GM23338 (cell line): ENCODE measurements at regions not wholly inside any gene's neighbourhood (a gene's known extent, or its start where the extent isn't known, plus 50 kb on each side); places are given as distances from the start of the nearest gene placed in this dataset.

ENCODE experiments used
- ATAC-seq: fragments of 200-7000 bp; cut with Tn5 transposase; 3 replicates; pipeline ENCODE4 v1.9.1; 2020
- DNase-seq: peaks from one replicate; pipeline ENCODE4 v3.0.0-alpha.2; 2015; ENCODE audit warnings: low spot score
- H2AFZ ChIP-seq: fragments of 200-600 bp; sonication (generic); 2 replicates; pipeline ENCODE4 v1.8.0; 2016; ENCODE audit warnings: antibody characterized with exemption, mild to moderate bottlenecking, moderate library complexity
- H3F3A ChIP-seq: fragments of 200-600 bp; sonication (generic); replicated peaks from 2 replicates; pipeline ENCODE4 v1.8.0; 2017; ENCODE audit warnings: antibody characterized with exemption, mixed run types, low read depth
- H3K27ac ChIP-seq: fragments of 200-600 bp; sonication (generic); 2 replicates; pipeline ENCODE4 v1.6.1; 2016; ENCODE audit warnings: low read depth
- H3K27me3 ChIP-seq: fragments of 200-600 bp; sonication (generic); 2 replicates; pipeline ENCODE4 v1.8.0; 2016; ENCODE audit warnings: mild to moderate bottlenecking, mixed run types, moderate library complexity; ENCODE audit not compliant: insufficient read depth
- H3K36me3 ChIP-seq: fragments of 200-600 bp; sonication (generic); 2 replicates; pipeline ENCODE4 v1.8.0; 2016; ENCODE audit warnings: mild to moderate bottlenecking; ENCODE audit not compliant: insufficient read depth
- H3K4me1 ChIP-seq: fragments of 200-600 bp; sonication (generic); 2 replicates; pipeline ENCODE4 v1.8.0; 2016; ENCODE audit warnings: mild to moderate bottlenecking, moderate library complexity; ENCODE audit not compliant: insufficient read depth
- H3K4me2 ChIP-seq: fragments of 200-600 bp; sonication (generic); 2 replicates; pipeline ENCODE4 v1.7.1; 2017; ENCODE audit warnings: mixed run types
- H3K4me3 ChIP-seq: fragments of 200-600 bp; sonication (generic); 2 replicates; pipeline ENCODE4 v1.6.1; 2016; ENCODE audit warnings: mixed run types
- H3K79me2 ChIP-seq: fragments of 200-600 bp; sonication (generic); replicated peaks from 2 replicates; pipeline ENCODE4 v1.8.0; 2017; ENCODE audit warnings: mild to moderate bottlenecking; ENCODE audit not compliant: insufficient read depth
- H3K9me2 ChIP-seq: fragments of 200-600 bp; sonication (generic); 2 replicates; pipeline ENCODE4 v1.8.0; 2017; ENCODE audit not compliant: insufficient read depth
- H4K20me1 ChIP-seq: fragments of 200-600 bp; sonication (generic); replicated peaks from 2 replicates; pipeline ENCODE4 v1.8.0; 2017; ENCODE audit warnings: mild to moderate bottlenecking; ENCODE audit not compliant: insufficient read depth
- H3K27ac Mint-ChIP-seq: 2 replicates; pipeline ENCODE4 v1.8.0; 2020; ENCODE audit warnings: inconsistent platforms, mild to moderate bottlenecking, moderate library complexity, mixed read lengths
- H3K27me3 Mint-ChIP-seq: 3 replicates; pipeline ENCODE4 v1.8.0; 2022; ENCODE audit warnings: low read depth, mild to moderate bottlenecking, moderate library complexity, mixed read lengths, inconsistent platforms; ENCODE audit not compliant: insufficient read depth, poor library complexity
- H3K36me3 Mint-ChIP-seq: 3 replicates; pipeline ENCODE4 v1.8.0; 2021; ENCODE audit warnings: low read depth, mild to moderate bottlenecking, inconsistent platforms, moderate library complexity, mixed read lengths
- H3K4me1 Mint-ChIP-seq: 3 replicates; pipeline ENCODE4 v1.8.0; 2020; ENCODE audit warnings: mild to moderate bottlenecking, inconsistent platforms, mixed read lengths
- H3K4me3 Mint-ChIP-seq: 3 replicates; pipeline ENCODE4 v1.8.0; 2021; ENCODE audit warnings: moderate library complexity, mild to moderate bottlenecking, inconsistent platforms, mixed read lengths
- H3K9me3 Mint-ChIP-seq: 3 replicates; pipeline ENCODE4 v1.8.0; 2020; ENCODE audit warnings: moderate library complexity, mild to moderate bottlenecking, inconsistent platforms, mixed read lengths
- CREB1 ChIP-seq: fragments of 250-450 bp; sonication (Bioruptor Pico); IDR thresholded peaks from 2 replicates; pipeline ENCODE4 v1.5.0; 2020; ENCODE audit warnings: low read depth, mild to moderate bottlenecking, moderate library complexity
- EZH2 ChIP-seq: fragments of 200-600 bp; sonication (generic); IDR thresholded peaks from one replicate; pipeline ENCODE4 v1.8.0; 2017; ENCODE audit warnings: antibody characterized with exemption, mild to moderate bottlenecking, low read depth; ENCODE audit not compliant: unreplicated experiment
- EZH2phosphoT487 ChIP-seq: fragments of 200-600 bp; sonication (generic); IDR thresholded peaks from one replicate; pipeline ENCODE4 v1.8.1; 2018; ENCODE audit warnings: antibody characterized with exemption; ENCODE audit not compliant: unreplicated experiment
- JUNB ChIP-seq: IDR thresholded peaks from one replicate; pipeline ENCODE4 v1.6.1; 2016; ENCODE audit warnings: antibody characterized with exemption; ENCODE audit not compliant: unreplicated experiment
- NANOG ChIP-seq: IDR thresholded peaks from 2 replicates; pipeline ENCODE4 v1.6.1; 2016; ENCODE audit warnings: antibody characterized with exemption, borderline replicate concordance
- STAT1 ChIP-seq: IDR thresholded peaks from one replicate; pipeline ENCODE4 v1.6.1; 2016; ENCODE audit warnings: antibody characterized with exemption; ENCODE audit not compliant: unreplicated experiment
- ZNF114 ChIP-seq: fragments of 250-450 bp; sonication (Bioruptor Pico); IDR thresholded peaks from 2 replicates; pipeline ENCODE4 v1.5.0; 2020; ENCODE audit warnings: mild to moderate bottlenecking, moderate library complexity
- ZNF331 ChIP-seq: fragments of 250-450 bp; sonication (Bioruptor Pico); IDR thresholded peaks from 2 replicates; pipeline ENCODE4 v1.5.0; 2020; ENCODE audit warnings: low read depth, mild to moderate bottlenecking, moderate library complexity
- TF ChIP-seq, protein P1 (sequence below): IDR thresholded peaks from one replicate; pipeline ENCODE4 v1.6.1; 2018; ENCODE audit warnings: antibody characterized with exemption; ENCODE audit not compliant: unreplicated experiment
- TF ChIP-seq, protein P2 (sequence below): IDR thresholded peaks from 2 replicates; pipeline ENCODE4 v1.6.1; 2016; ENCODE audit warnings: antibody characterized with exemption
- TF ChIP-seq, protein P3 (sequence below), 2 experiments: fragments of 200-600 bp in 1 of 2; sonication (generic) in 1 of 2; conservative IDR thresholded peaks; 2 replicates each; pipeline versions ENCODE4 v1.5.1 to v1.6.1; 2016 to 2017; ENCODE audit warnings: antibody characterized with exemption in 2 of 2, low read depth in 2 of 2, mild to moderate bottlenecking in 2 of 2, moderate library complexity in 1 of 2

DNA sequence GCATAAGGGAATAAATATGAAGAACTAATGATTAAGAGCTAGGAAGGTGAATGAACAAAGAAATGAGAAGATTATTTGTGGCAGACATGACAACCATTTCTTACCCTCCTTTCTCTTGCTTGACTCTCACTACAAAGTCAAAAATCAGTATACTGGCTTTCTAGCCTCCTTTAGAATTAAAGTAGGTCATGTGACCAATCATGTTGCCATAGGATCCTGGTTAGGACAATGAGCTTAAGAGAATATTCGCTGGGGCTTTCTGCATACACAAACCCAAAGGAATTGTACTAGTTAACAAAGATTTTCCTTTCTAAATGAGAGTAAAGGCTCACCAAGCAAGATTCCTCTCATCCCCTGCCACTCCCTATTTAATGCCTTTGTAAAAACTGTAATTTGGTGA lies 76.0 kb upstream of the ID4 start (continued):
- TF ChIP-seq, protein P1, sequence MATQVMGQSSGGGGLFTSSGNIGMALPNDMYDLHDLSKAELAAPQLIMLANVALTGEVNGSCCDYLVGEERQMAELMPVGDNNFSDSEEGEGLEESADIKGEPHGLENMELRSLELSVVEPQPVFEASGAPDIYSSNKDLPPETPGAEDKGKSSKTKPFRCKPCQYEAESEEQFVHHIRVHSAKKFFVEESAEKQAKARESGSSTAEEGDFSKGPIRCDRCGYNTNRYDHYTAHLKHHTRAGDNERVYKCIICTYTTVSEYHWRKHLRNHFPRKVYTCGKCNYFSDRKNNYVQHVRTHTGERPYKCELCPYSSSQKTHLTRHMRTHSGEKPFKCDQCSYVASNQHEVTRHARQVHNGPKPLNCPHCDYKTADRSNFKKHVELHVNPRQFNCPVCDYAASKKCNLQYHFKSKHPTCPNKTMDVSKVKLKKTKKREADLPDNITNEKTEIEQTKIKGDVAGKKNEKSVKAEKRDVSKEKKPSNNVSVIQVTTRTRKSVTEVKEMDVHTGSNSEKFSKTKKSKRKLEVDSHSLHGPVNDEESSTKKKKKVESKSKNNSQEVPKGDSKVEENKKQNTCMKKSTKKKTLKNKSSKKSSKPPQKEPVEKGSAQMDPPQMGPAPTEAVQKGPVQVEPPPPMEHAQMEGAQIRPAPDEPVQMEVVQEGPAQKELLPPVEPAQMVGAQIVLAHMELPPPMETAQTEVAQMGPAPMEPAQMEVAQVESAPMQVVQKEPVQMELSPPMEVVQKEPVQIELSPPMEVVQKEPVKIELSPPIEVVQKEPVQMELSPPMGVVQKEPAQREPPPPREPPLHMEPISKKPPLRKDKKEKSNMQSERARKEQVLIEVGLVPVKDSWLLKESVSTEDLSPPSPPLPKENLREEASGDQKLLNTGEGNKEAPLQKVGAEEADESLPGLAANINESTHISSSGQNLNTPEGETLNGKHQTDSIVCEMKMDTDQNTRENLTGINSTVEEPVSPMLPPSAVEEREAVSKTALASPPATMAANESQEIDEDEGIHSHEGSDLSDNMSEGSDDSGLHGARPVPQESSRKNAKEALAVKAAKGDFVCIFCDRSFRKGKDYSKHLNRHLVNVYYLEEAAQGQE: no peak
- no peak for TF ChIP-seq ZNF331 (CRISPR knock-in tag)
- no peak for TF ChIP-seq ZNF114
- TF ChIP-seq STAT1: no peak
- no peak for TF ChIP-seq EZH2
- TF ChIP-seq, protein P2, sequence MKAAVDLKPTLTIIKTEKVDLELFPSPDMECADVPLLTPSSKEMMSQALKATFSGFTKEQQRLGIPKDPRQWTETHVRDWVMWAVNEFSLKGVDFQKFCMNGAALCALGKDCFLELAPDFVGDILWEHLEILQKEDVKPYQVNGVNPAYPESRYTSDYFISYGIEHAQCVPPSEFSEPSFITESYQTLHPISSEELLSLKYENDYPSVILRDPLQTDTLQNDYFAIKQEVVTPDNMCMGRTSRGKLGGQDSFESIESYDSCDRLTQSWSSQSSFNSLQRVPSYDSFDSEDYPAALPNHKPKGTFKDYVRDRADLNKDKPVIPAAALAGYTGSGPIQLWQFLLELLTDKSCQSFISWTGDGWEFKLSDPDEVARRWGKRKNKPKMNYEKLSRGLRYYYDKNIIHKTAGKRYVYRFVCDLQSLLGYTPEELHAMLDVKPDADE: no peak
- no peak for TF ChIP-seq CREB1

DNA sequence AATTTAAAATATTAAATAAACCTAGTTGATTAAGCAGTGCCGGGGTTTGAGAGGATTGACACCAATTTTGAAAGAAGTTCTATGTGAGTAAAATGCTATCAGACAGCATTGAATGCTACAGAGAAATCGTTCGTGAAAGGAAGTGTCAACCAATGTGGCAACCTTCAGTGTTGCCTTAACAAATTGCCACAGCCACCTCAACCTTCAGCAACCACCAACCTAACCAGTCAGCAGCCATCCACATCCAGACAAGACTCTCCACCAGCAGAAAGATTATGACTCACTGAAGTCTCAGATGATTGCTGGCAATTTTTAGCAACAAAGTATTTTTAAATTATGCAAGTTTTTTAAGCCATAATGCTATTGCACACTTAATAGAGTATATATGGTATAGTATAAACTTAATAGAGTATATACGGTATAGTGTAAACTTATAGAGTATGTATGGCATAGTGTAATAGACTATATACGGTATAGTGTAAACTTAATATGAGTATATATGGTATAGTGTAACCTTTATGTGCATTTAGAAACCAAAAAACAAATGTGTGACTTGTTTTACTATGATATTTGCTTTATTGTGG lies 65.3 kb upstream of the ID4 start:
- no peak overlapping the region for H3K27ac ChIP-seq
- H3K36me3 ChIP-seq: no peaks in the 10 kb centered on the region
- H2AFZ ChIP-seq: no peak overlapping the region
- no peaks in the 10 kb centered on the region for H4K20me1 ChIP-seq
- no peak overlapping the region for H3K4me3 ChIP-seq
- ATAC-seq (no peak), DNase-seq (no peak)
- H3K4me1 ChIP-seq: no peaks in the 10 kb centered on the region
- H3K4me3 Mint-ChIP-seq: no peak overlapping the region
- H3K27me3 Mint-ChIP-seq: peaks cover 3% of the 10 kb centered on the region
- H3F3A ChIP-seq: no peaks in the 10 kb centered on the region
- peaks cover 6% of the 10 kb centered on the region for H3K4me1 Mint-ChIP-seq
- H3K27me3 ChIP-seq: no peaks in the 10 kb centered on the region
- H3K36me3 Mint-ChIP-seq: no peaks in the 10 kb centered on the region
- no peaks in the 10 kb centered on the region for H3K9me2 ChIP-seq
- no peak overlapping the region for H3K27ac Mint-ChIP-seq
- H3K9me3 Mint-ChIP-seq: peaks cover 4% of the 10 kb centered on the region; the same call in 1 of the 3 replicates
- no peak overlapping the region for H3K4me2 ChIP-seq
- no peaks in the 10 kb centered on the region for H3K79me2 ChIP-seq
- TF ChIP-seq JUNB (no peak), NANOG (no peak), ZNF114 (no peak), CREB1 (no peak), ZNF331 (CRISPR knock-in tag) (no peak), EZH2phosphoT487 (no peak), EZH2 (no peak), STAT1 (no peak)
- TF ChIP-seq, protein P3, sequence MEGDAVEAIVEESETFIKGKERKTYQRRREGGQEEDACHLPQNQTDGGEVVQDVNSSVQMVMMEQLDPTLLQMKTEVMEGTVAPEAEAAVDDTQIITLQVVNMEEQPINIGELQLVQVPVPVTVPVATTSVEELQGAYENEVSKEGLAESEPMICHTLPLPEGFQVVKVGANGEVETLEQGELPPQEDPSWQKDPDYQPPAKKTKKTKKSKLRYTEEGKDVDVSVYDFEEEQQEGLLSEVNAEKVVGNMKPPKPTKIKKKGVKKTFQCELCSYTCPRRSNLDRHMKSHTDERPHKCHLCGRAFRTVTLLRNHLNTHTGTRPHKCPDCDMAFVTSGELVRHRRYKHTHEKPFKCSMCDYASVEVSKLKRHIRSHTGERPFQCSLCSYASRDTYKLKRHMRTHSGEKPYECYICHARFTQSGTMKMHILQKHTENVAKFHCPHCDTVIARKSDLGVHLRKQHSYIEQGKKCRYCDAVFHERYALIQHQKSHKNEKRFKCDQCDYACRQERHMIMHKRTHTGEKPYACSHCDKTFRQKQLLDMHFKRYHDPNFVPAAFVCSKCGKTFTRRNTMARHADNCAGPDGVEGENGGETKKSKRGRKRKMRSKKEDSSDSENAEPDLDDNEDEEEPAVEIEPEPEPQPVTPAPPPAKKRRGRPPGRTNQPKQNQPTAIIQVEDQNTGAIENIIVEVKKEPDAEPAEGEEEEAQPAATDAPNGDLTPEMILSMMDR (conservative IDR thresholded peaks at IDR 0.05; ENCODE audit: low read depth in 2 of 2): no peak
- TF ChIP-seq, protein P2: no peak
- TF ChIP-seq, protein P1: no peak
